Left renal cortex interstitium (tissue), 4 donors: ENCODE measurements at regions not wholly inside any gene's neighbourhood (a gene's known extent, or its start where the extent isn't known, plus 50 kb on each side); places are given as distances from the start of the nearest gene placed in this dataset.

Source experiments
- DNase-seq, 4 donors: peaks; one replicate each; pipeline ENCODE4 v3.0.0-alpha.2; 2013; ENCODE audit warnings: low read depth in 4 of 4, low spot score in 2 of 4, missing footprints in 1 of 4

DNA sequence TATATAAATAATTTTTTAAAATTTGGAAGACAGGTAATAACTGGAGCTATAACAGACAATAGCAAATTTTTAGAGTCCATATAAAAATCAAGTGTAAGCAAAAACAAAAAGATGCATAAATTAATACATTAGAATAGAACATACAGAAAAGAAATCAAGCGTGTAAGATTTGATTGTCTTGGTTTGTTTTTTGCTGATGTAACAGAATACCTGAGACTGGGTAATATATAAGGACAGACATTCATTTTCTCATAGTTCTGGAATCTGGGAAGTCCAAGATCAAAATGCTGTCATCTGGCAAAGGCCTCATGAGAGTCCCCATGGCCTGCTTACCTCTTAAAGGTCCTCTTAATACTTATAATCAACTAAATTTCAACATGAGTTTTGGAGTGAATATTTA lies 1010.1 kb downstream of the CDH18 start:
- DNase-seq, result no peak

DNA sequence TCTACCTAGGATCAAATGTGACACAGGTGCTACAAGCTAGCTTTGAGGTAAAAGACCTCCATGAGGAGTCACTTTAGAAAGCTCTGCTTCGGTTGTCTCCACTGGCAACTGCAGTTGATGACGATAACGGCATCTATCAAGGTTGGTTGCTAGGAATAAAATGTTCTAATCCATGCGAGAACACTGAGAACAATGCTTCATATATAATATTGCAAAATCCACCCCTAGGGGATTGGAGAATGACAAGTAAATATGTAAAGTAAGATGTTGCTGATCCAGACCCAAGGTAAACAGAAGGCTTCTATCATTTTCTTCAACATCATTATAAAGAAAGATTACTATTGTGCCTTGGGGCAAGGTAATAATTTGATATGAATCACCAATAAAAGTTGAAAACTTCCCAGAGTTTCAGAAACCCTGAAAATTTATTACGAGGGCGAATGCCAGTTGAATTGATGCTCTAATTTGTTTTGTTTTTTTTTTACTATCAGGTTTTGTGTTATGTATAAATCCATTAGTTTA lies 1003.4 kb downstream of the CDH18 start:
- no peak for DNase-seq

DNA sequence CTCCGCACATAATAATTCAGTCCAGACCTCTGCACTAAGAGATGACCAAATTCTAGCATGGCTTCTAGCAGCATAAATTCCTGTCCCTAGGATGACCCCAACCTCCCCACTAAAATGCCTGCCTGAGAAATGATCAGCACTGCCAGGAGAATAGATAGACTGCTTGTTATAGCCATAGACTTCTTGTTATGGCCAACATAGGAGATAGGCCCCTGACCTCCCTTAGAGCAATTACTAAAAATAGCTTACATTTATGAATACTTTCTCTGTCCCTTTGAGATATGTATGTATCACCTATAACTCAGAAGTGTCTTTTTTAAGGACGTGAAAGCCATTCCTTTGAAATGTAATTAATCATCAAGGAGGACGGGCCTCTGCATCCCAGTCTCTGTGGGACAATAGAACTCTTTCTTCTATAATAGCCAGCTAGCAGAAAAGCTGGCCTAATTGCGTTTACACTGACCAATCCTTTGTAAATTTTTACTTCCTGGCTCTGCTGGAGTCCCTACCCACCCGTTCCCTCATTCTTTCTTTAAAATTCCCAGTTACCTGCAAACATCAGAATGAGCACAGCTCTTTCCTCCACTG lies 1002.7 kb downstream of the CDH18 start:
- no peak for DNase-seq

GRCh38 chr5:18987101-18987500 lies 1000.9 kb downstream of the CDH18 start:
- no peak for DNase-seq

GRCh38 chr5:18990852-18991251 lies 997.1 kb downstream of the CDH18 start:
- DNase-seq, result no peak

DNA sequence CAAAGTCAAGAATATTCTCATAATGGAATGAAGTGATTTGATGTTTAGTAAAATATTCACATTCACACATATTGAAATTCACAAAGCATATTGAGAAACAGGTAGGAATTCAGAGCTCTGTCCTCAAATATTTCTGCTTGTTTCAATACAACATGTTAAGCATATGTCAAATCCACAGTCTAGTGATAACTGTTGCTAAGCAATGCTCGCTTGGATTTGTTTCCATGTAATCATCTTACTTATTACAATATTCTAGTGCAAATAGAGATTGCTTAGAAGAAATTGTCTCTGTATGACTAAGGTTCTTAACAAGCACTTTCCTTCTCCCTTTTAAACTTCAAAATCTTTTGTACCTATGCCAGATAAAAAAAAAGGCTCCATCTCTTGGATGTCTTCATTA lies 995.7 kb downstream of the CDH18 start:
- no peak for DNase-seq

DNA sequence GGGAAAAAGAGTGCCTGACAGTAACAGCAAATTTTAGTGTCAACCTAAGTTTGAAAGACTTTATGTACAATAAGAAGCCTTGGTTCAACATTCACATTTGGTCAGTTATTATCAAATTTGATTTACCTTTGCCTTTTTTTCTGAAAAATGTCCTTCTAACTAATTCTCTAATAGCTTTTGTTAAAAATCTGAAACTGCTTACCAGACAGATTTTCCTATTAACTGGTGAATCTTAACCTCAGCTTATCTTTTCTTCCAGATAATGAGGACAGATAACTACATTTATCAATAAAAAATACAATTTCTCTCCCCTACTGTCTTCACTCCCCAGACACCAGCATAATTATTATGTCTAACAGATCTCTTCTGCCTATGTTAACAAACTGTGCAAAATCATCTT lies 988.5 kb downstream of the CDH18 start:
- DNase-seq, result no peak

DNA sequence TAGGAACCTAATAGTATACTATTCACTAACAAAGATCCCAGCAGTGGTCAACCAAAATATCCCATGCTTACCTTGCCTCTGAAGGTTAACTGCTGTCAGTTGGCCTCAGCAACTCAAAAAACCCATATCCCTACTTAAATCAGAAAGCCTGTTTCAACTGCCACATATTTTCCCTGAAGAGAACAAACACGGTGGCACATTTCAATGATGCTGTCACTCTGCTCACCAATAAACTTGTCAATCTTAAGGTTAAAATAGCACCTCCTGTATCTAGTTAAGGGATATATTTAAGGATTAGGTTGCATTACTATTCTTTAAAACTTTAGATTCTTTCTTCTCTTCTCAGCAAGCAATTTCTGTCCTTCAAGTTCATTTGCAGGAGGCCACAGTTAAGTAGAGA lies 986.9 kb downstream of the CDH18 start:
- DNase-seq, result no peak

DNA sequence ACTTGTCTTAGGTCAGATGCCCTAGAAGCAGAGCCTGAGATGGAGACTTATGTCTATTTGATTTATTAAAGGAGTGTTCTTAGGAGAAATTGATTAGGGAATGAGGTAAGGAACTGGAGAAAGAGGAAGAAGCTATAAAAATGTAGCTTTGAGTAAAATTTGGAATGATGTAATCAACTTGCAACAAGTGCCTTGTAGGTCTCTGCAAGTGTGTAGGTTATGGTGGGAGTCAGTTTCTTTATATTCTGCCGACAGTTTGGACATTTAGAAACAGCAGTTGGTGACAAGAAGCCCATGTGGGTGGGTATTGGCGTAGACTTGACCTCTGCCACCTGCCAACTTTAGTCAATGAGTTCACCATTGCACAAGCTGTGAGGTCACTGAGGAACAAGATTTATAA lies 986.5 kb downstream of the CDH18 start:
- no peak for DNase-seq

GRCh38 chr5:19002111-19002510 lies 985.9 kb downstream of the CDH18 start:
- DNase-seq, result no peak

DNA sequence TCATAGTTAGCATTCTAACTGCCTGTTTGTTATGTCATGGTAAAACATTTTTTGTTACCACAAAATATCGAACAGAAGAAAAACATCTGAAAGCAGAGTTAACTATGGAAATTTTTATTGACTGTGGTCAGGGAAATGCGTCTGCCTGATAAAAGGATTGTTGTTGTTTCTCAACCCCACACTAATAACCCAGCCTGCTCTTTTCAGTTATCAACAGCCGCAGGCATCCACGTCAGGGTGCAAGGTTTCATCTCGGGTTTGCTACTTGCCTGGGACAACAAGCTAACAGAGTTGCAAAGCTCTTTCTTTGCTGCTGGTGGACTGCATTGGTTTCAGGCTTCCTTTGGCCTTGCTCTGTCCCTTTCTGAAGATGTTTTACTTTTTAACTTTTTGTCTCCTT lies 969.2 kb downstream of the CDH18 start:
- DNase-seq, result no peak

DNA sequence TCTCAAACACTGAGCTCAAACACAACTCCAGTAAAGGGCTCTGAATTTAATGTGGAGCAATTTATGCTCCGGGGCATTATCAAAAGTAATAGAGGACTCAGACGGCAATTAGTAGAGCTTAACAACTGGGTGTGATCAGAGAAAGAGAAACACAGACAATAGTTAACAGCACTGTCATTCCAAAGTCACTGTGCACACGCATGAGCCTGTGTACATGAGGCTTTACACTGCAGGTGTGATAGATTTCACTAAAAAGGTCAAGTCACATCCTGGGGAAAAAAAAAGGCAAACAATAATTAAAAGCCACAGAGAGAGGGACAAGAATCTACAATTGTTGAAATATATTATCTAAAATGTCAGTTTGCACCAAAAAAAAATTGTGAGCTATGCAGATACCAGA lies 956.5 kb downstream of the CDH18 start:
- DNase-seq, result no peak

DNA sequence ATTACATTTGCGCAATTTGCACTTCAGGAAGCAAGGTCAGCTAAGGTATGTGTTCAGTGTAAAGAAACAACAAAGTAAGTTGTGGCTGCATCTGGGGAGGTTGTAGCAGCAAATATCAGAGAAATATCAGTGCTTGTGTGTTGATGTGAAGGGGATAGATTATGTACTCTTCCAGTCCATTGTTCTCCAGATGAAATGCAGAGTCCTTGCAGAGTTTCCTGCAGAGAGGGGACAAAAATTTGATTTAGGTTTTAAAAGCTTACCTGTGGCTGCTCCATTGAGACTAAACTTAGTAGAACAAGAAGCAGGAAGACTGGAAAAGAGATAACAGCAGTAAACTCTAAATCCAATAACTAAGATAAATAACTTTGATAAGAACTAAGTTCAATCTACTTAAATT lies 952.2 kb downstream of the CDH18 start:
- DNase-seq, result no peak

DNA sequence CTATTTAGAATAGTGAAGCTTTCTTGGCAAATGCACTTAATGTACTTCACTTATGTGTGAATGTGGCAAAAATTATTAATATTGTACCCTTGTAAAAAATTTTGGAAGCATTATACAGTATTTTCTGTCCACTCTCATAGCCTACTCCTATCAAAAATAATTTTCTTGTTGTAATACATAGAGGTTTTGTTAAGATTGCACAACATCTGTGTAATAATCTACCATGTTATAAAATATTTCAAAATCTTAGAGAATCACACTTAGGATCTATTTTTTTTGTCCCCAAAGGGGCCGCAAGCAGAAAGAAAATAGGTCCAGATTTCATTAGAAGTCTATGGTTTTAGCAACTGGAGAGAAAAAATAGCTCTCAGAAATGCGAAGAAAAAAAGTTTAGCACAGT lies 945.9 kb downstream of the CDH18 start:
- DNase-seq, result no peak

DNA sequence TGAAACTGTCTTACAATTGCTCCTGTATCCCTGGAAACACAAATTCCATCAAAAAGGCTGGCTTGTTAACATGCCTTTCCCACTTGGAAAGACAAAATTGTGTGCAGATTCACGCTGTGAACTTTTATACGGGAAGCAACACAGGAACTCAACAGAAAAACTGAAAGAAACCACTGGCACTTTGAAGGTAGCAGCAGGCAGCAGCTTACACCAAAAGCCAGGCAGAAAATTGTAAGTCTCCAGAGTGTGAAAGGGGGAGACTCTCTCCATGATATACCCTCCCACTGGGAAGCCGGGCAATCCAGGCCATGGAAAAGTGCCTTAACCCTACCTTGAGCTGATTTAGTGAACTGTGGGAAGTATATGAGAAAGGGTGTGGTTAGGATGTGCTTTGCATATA lies 943.7 kb downstream of the CDH18 start:
- DNase-seq, result no peak

- no peak for DNase-seq
Observed at GRCh38 chr5:19044931-19045695, 942.9 kb downstream of the CDH18 start.

GRCh38 chr5:19047277-19047676 lies 940.7 kb downstream of the CDH18 start:
- no peak for DNase-seq

DNA sequence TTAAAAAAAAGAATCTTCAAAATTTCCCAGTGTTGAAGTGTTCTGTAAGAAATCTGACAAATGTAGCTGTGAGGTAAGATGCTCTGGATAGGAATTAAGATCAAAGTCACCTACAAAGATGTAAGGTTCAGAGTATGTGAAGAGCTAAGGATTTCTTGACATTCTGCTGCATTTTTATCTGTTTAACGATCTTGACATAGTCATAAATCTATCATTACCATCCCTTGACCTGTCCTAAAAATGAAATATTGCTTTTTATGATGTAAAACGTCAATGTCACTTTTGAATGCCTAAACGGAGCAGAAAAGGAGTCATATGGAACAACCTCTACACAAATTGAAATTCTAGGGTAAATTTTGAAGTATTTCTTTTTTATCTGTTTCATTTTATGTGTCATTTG lies 939.3 kb downstream of the CDH18 start:
- DNase-seq, result no peak

GRCh38 chr5:19058216-19058615 lies 929.8 kb downstream of the CDH18 start:
- DNase-seq, result no peak

- no peak for DNase-seq
Observed at GRCh38 chr5:19064094-19064493, 923.9 kb downstream of the CDH18 start.

- DNase-seq, result no peak
Observed at GRCh38 chr5:19067741-19068140, 920.3 kb downstream of the CDH18 start.

GRCh38 chr5:19098434-19098833 lies 889.6 kb downstream of the CDH18 start:
- DNase-seq, result no peak
